SK-N-SH treated with all-trans-retinoic acid at 6 μM for 48 hours (cell line): ENCODE measurements at regions not wholly inside any gene's neighbourhood (a gene's known extent, or its start where the extent isn't known, plus 50 kb on each side); places are given as distances from the start of the nearest gene placed in this dataset.
A peak's percentile ranks its signal among the peaks of the same experiment; 100 is the strongest.

ENCODE experiments used
- ATAC-seq: fragments of 200-7000 bp; cut with Tn5 transposase; 3 replicates; pipeline ENCODE4 v1.9.1; 2020; ENCODE audit warnings: mild to moderate bottlenecking, moderate library complexity
- ARNTL ChIP-seq: fragments of 450-650 bp; formaldehyde crosslinking; IDR thresholded peaks from 2 replicates; pipeline ENCODE4 v1.5.0; 2020; ENCODE audit warnings: low read depth, mild to moderate bottlenecking, moderate library complexity, borderline replicate concordance
- BACH2 ChIP-seq: fragments of 250-450 bp; sonication (Bioruptor Pico); IDR thresholded peaks from 2 replicates; pipeline ENCODE4 v1.9.0; 2021; ENCODE audit warnings: mild to moderate bottlenecking, borderline replicate concordance
- CREB5 ChIP-seq: fragments of 250-450 bp; sonication (Bioruptor Pico); IDR thresholded peaks from 2 replicates; pipeline ENCODE4 v1.5.1; 2020; ENCODE audit warnings: low read depth, mild to moderate bottlenecking, moderate library complexity
- CSDC2 ChIP-seq: fragments of 250-450 bp; sonication (Bioruptor Pico); IDR thresholded peaks from 2 replicates; pipeline ENCODE4 v1.5.0; 2020; ENCODE audit warnings: mild to moderate bottlenecking, moderate library complexity
- CSRNP3 ChIP-seq: fragments of 250-450 bp; sonication (Bioruptor Pico); IDR thresholded peaks from 2 replicates; pipeline ENCODE4 v1.5.1; 2021; ENCODE audit warnings: mild to moderate bottlenecking, moderate library complexity
- GLIS3 ChIP-seq: fragments of 250-450 bp; sonication (Bioruptor Pico); IDR thresholded peaks from 2 replicates; pipeline ENCODE4 v1.5.0; 2020; ENCODE audit warnings: mild to moderate bottlenecking, moderate library complexity
- ISL1 ChIP-seq: fragments of 250-450 bp; sonication (Bioruptor Pico); IDR thresholded peaks from 2 replicates; pipeline ENCODE4 v2.1.2; 2022; ENCODE audit warnings: mild to moderate bottlenecking, moderate library complexity
- OSR1 ChIP-seq: fragments of 250-450 bp; sonication (Bioruptor Pico); IDR thresholded peaks from 2 replicates; pipeline ENCODE4 v1.8.0; 2022; ENCODE audit warnings: moderate library complexity, mild to moderate bottlenecking, inconsistent platforms
- PATZ1 ChIP-seq: fragments of 250-450 bp; sonication (Bioruptor Pico); IDR thresholded peaks from 2 replicates; pipeline ENCODE4 v1.8.0; 2020; ENCODE audit warnings: mild to moderate bottlenecking, moderate library complexity, borderline replicate concordance
- POU6F1 ChIP-seq: fragments of 250-450 bp; sonication (Bioruptor Pico); IDR thresholded peaks from 2 replicates; pipeline ENCODE4 v1.8.0; 2021; ENCODE audit warnings: low read depth, mild to moderate bottlenecking, moderate library complexity, borderline replicate concordance
- PPARA ChIP-seq: fragments of 250-450 bp; sonication (Bioruptor Pico); IDR thresholded peaks from 2 replicates; pipeline ENCODE4 v1.5.0; 2020; ENCODE audit warnings: mild to moderate bottlenecking, borderline replicate concordance
- RARB ChIP-seq: fragments of 250-450 bp; sonication (Bioruptor Pico); IDR thresholded peaks from 2 replicates; pipeline ENCODE4 v1.8.0; 2021; ENCODE audit warnings: mild to moderate bottlenecking, moderate library complexity
- SNAI2 ChIP-seq: fragments of 250-450 bp; sonication (Bioruptor Pico); IDR thresholded peaks from 2 replicates; pipeline ENCODE4 v1.5.0; 2020; ENCODE audit warnings: mild to moderate bottlenecking, moderate library complexity
- TCF4 ChIP-seq: fragments of 250-450 bp; sonication (Bioruptor Pico); IDR thresholded peaks from 2 replicates; pipeline ENCODE4 v1.8.0; 2021; ENCODE audit warnings: mild to moderate bottlenecking, moderate library complexity, borderline replicate concordance
- TOX ChIP-seq: fragments of 250-450 bp; sonication (Bioruptor Pico); IDR thresholded peaks from 2 replicates; pipeline ENCODE4 v1.8.0; 2021; ENCODE audit warnings: mild to moderate bottlenecking, moderate library complexity, borderline replicate concordance
- TSHZ2 ChIP-seq: fragments of 250-450 bp; sonication (Bioruptor Pico); IDR thresholded peaks from 2 replicates; pipeline ENCODE4 v1.5.0; 2020; ENCODE audit warnings: mild to moderate bottlenecking, moderate library complexity
- ZC3H10 ChIP-seq: fragments of 250-450 bp; sonication (Bioruptor Pico); IDR thresholded peaks from 2 replicates; pipeline ENCODE4 v1.5.1; 2021; ENCODE audit warnings: mild to moderate bottlenecking, moderate library complexity
- ZFP3 ChIP-seq: fragments of 250-450 bp; sonication (Bioruptor Pico); IDR thresholded peaks from 2 replicates; pipeline ENCODE4 v1.5.0; 2020; ENCODE audit warnings: mild to moderate bottlenecking, moderate library complexity
- ZFP30 ChIP-seq: fragments of 450-650 bp; formaldehyde crosslinking; IDR thresholded peaks from 2 replicates; pipeline ENCODE4 v1.5.0; 2022; ENCODE audit warnings: mild to moderate bottlenecking, moderate library complexity
- ZNF565 ChIP-seq: fragments of 450-650 bp; formaldehyde crosslinking; conservative IDR thresholded peaks from 2 replicates; pipeline ENCODE4 v1.5.0; 2020; ENCODE audit warnings: low read depth, mild to moderate bottlenecking, moderate library complexity
- ZNF70 ChIP-seq: fragments of 450-650 bp; formaldehyde crosslinking; IDR thresholded peaks from 2 replicates; pipeline ENCODE4 v1.5.0; 2020; ENCODE audit warnings: mild to moderate bottlenecking, moderate library complexity
- ZNF8 ChIP-seq: fragments of 450-650 bp; formaldehyde crosslinking; IDR thresholded peaks from 2 replicates; pipeline ENCODE4 v1.5.0; 2020; ENCODE audit warnings: mild to moderate bottlenecking, moderate library complexity

GRCh38 chr15:78695854-78696253, 54.8 kb upstream of the CHRNB4 start:
- TF ChIP-seq SNAI2 (CRISPR knock-in tag): no peak
- TF ChIP-seq ZFP30 (CRISPR knock-in tag): no peak
- TF ChIP-seq ZFP3: no peak
- TF ChIP-seq CSDC2 (CRISPR knock-in tag): no peak

GRCh38 chr15:78695046-78695671, 54.1 kb upstream of the CHRNB4 start:
- ATAC-seq: no peak
- TF ChIP-seq RARB: no peak
- TF ChIP-seq GLIS3 (CRISPR knock-in tag): no peak
- no peak for TF ChIP-seq OSR1
- TF ChIP-seq SNAI2 (CRISPR knock-in tag): no peak
- no peak for TF ChIP-seq TCF4 (CRISPR knock-in tag)
- TF ChIP-seq ZNF70: no peak
- TF ChIP-seq ARNTL (CRISPR knock-in tag): no peak
- TF ChIP-seq ZC3H10 (CRISPR knock-in tag): no peak
- TF ChIP-seq PPARA (CRISPR knock-in tag): no peak
- TF ChIP-seq BACH2 (CRISPR knock-in tag): no peak
- TF ChIP-seq TOX (CRISPR knock-in tag): no peak
- no peak for TF ChIP-seq TSHZ2
- no peak for TF ChIP-seq ZNF565
- TF ChIP-seq ISL1 (CRISPR knock-in tag): no peak
- TF ChIP-seq POU6F1 (CRISPR knock-in tag): no peak
- TF ChIP-seq CSDC2 (CRISPR knock-in tag): no peak
- no peak for TF ChIP-seq PATZ1 (CRISPR knock-in tag)
- TF ChIP-seq ZFP30 (CRISPR knock-in tag): no peak
- no peak for TF ChIP-seq ZFP3
- TF ChIP-seq ZNF8 (CRISPR knock-in tag): no peak

More at GRCh38 chr15:78695854-78696253, 54.8 kb upstream of the CHRNB4 start:
- no peak for ATAC-seq

GRCh38 chr15:78691851-78692421, 50.9 kb upstream of the CHRNB4 start:
- ATAC-seq: no peak
- TF ChIP-seq ARNTL (CRISPR knock-in tag) (no peak), SNAI2 (CRISPR knock-in tag) (no peak), PPARA (CRISPR knock-in tag) (no peak), GLIS3 (CRISPR knock-in tag) (no peak), ZFP30 (CRISPR knock-in tag) (no peak), ZNF565 (no peak)

- ATAC-seq: peak; percentile 39; the same call in 2 of the 3 replicates
- TF ChIP-seq ZFP30 (CRISPR knock-in tag) (no peak), CSRNP3 (no peak), BACH2 (CRISPR knock-in tag) (no peak), OSR1 (no peak), CREB5 (no peak), POU6F1 (CRISPR knock-in tag) (no peak)
These were observed 50.3 kb upstream of the CHRNB4 start for GRCh38 chr15:78691167-78691850.
